Left ventricle myocardium inferior (tissue), 1 donor: ENCODE measurements at regions not wholly inside any gene's neighbourhood (a gene's known extent, or its start where the extent isn't known, plus 50 kb on each side); places are given as distances from the start of the nearest gene placed in this dataset.

ENCODE experiments used
- DNase-seq: peaks from one replicate; pipeline ENCODE4 v3.0.0-alpha.2; 2020
- H3K27ac ChIP-seq: fragments of 200-600 bp; replicated peaks from 2 replicates; pipeline ENCODE4 v1.8.0; 2021
- H3K27me3 ChIP-seq: fragments of 200-600 bp; 2 replicates; pipeline ENCODE4 v1.8.0; 2021; ENCODE audit warnings: low read depth
- H3K36me3 ChIP-seq: fragments of 200-600 bp; 2 replicates; pipeline ENCODE4 v1.8.0; 2021
- H3K4me1 ChIP-seq: fragments of 200-600 bp; 2 replicates; pipeline ENCODE4 v1.8.0; 2021
- H3K4me3 ChIP-seq: fragments of 200-600 bp; 2 replicates; pipeline ENCODE4 v1.8.0; 2021; ENCODE audit warnings: mild to moderate bottlenecking, moderate library complexity
- H3K9me3 ChIP-seq: fragments of 200-600 bp; replicated peaks from 2 replicates; pipeline ENCODE4 v1.8.0; 2021
- CTCF ChIP-seq: fragments of 200-600 bp; IDR thresholded peaks from 2 replicates; pipeline ENCODE4 v1.8.0; 2021; ENCODE audit warnings: antibody characterized with exemption, mild to moderate bottlenecking, borderline replicate concordance
- intact Hi-C: fragments of 100-400 bp; cut with micrococcal nuclease; formaldehyde crosslinking; loops from one replicate; pipeline ENCODE4 v1.11.0; 2022
- donor health status: DM: no; HTN: yes; CAD: no; lungs with severe emphysema.

- Histone ChIP-seq H3K27ac (no peak overlapping the region), H3K4me3 (no peak overlapping the region), H3K36me3 (no peaks in the 10 kb centered on the region), H3K27me3 (no peaks in the 10 kb centered on the region), H3K9me3 (no peaks in the 10 kb centered on the region), H3K4me1 (no peaks in the 10 kb centered on the region)
- TF ChIP-seq CTCF, result no peak
- DNase-seq, result no peak
- intact Hi-C loops, result no loop called here
These were observed 1950.8 kb upstream of the PIK3C3 start for GRCh38 chr18:40004246-40004645.

GRCh38 chr18:39998317-39998716 lies 1956.7 kb upstream of the PIK3C3 start:
- Histone ChIP-seq H3K27me3 (no peaks in the 10 kb centered on the region), H3K36me3 (no peaks in the 10 kb centered on the region), H3K27ac (no peak overlapping the region), H3K9me3 (no peaks in the 10 kb centered on the region), H3K4me3 (no peak overlapping the region), H3K4me1 (no peaks in the 10 kb centered on the region)
- no peak for DNase-seq
- no peak for TF ChIP-seq CTCF
- intact Hi-C loops, result no loop called here

DNA sequence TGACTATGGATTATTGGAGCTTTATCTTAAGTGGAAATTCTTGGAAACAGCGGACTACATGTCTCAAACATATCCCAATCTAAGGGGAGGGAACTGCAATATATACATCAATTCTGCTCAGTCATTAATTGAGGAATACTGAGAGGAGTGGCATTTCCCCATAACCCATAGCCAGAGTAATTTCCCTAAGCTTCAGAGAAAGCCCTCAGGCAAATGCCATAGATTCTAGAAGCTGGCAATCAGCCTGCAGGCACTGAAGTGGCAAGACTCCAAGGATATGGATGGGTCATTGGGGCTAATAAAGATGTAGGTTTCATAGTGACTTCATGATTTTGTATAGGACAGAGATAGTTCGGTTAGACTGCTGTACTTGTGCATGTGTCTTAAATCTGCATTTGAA lies 1960.5 kb upstream of the PIK3C3 start:
- H3K4me1 ChIP-seq, result no peaks in the 10 kb centered on the region
- DNase-seq, result no peak
- no peak for TF ChIP-seq CTCF
- no peaks in the 10 kb centered on the region for H3K9me3 ChIP-seq
- no peak overlapping the region for H3K4me3 ChIP-seq
- no peak overlapping the region for H3K27ac ChIP-seq
- no peaks in the 10 kb centered on the region for H3K36me3 ChIP-seq
- no peaks in the 10 kb centered on the region for H3K27me3 ChIP-seq
- intact Hi-C loops, result no loop called here

DNA sequence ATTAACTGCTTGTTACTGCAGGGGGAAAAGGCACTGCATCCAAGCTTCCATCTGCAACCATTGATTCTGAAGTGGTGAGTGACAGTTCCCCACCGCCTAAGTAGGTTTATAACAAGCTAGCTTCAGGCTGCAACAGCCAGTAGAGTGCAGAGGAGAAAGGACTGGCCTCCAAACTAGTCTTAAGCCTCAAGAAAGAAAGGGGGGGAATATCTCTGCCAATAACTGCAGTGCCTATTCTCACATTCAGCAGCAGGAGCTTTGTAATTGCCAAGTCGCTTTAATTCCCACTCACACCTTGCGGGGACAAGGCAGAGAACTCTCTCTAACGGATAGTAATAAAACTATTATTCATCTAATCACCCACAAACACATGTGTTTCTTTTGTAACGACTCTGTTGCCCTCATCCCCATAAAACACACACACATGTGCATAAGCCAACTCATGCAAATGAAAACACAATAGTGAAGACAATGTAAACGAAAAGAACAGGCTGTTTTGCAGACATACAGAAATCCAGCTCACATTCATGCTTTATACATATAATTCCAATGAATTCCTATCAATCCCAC lies 1963.3 kb upstream of the PIK3C3 start:
- H3K36me3 ChIP-seq, result no peaks in the 10 kb centered on the region
- no peak for TF ChIP-seq CTCF
- no peak for DNase-seq
- H3K27ac ChIP-seq, result no peak overlapping the region
- no peaks in the 10 kb centered on the region for H3K9me3 ChIP-seq
- H3K4me3 ChIP-seq, result no peak overlapping the region
- intact Hi-C loops, result no loop called here
- no peaks in the 10 kb centered on the region for H3K27me3 ChIP-seq
- H3K4me1 ChIP-seq, result no peaks in the 10 kb centered on the region

GRCh38 chr18:39990540-39990939 lies 1964.5 kb upstream of the PIK3C3 start:
- no peaks in the 10 kb centered on the region for H3K27me3 ChIP-seq
- TF ChIP-seq CTCF, result no peak
- H3K27ac ChIP-seq, result no peak overlapping the region
- no peaks in the 10 kb centered on the region for H3K36me3 ChIP-seq
- no peak for DNase-seq
- intact Hi-C loops, result no loop called here
- H3K4me3 ChIP-seq, result no peak overlapping the region
- H3K4me1 ChIP-seq, result no peaks in the 10 kb centered on the region
- no peaks in the 10 kb centered on the region for H3K9me3 ChIP-seq
